ENCODE measurements at regions not wholly inside any gene's neighbourhood (a gene's known extent, or its start where the extent isn't known, plus 50 kb on each side); places are given as distances from the start of the nearest gene placed in this dataset.
"Not testable (repeated sequence)": the region's sequence is repeated elsewhere in the genome, so short reads cannot be mapped to it uniquely, and the experiment has no call there.

DNA sequence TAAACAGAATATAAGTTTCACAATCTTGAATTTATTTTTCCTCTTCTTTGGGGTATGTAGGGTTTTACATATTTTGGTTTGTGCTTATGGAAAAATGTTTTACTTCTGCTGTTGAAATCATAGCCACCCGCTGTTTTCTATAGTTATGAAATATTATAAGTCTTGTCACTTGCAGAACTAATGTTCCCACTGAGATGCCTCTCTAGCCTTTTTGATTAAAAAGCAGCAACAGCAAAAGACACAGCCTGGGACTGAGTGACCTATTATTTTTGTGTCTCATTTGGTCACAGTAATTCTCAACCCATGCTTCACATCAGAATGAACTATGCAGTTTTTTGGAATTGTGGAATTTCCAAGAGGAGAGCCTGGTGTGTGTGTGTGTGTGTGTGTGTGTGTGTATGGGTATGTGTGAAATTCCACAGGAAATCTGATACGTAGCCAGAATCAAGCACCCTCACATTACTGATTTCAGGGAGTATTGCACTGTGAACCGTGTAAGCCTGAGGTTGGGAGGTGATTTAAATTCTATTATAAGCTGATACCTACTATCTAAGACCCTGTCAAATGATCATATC lies 55.7 kb upstream of the FRMD6 start:
- no peaks in the 10 kb centered on the region for H3K36me3 ChIP-seq (replicated peaks in 1 of 2)
- no peaks in the 10 kb centered on the region for H3K9me3 ChIP-seq (replicated peaks in 1 of 3)
- H3K4me3 ChIP-seq, result no peak overlapping the region
- H3K27me3 ChIP-seq, result no peaks in the 10 kb centered on the region
- no peak overlapping the region for H3K27ac ChIP-seq
- DNase-seq, result no peak
- peaks cover 3 to 21% of the 10 kb centered on the region in 2 donors for H3K4me1 ChIP-seq (replicated peaks in 1 of 2)
- WGBS, 4 donors, result 76 to 92% (median 88%) methylated on average over 3 of the region's 3 CpGs
- intact Hi-C loops (cut with DNase I), result no loop called here
- TF ChIP-seq, protein P1, sequence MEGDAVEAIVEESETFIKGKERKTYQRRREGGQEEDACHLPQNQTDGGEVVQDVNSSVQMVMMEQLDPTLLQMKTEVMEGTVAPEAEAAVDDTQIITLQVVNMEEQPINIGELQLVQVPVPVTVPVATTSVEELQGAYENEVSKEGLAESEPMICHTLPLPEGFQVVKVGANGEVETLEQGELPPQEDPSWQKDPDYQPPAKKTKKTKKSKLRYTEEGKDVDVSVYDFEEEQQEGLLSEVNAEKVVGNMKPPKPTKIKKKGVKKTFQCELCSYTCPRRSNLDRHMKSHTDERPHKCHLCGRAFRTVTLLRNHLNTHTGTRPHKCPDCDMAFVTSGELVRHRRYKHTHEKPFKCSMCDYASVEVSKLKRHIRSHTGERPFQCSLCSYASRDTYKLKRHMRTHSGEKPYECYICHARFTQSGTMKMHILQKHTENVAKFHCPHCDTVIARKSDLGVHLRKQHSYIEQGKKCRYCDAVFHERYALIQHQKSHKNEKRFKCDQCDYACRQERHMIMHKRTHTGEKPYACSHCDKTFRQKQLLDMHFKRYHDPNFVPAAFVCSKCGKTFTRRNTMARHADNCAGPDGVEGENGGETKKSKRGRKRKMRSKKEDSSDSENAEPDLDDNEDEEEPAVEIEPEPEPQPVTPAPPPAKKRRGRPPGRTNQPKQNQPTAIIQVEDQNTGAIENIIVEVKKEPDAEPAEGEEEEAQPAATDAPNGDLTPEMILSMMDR (IDR thresholded peaks at IDR 0.05), result no peak
- no peak for TF ChIP-seq POLR2A (IDR thresholded peaks at IDR 0.05)

DNA sequence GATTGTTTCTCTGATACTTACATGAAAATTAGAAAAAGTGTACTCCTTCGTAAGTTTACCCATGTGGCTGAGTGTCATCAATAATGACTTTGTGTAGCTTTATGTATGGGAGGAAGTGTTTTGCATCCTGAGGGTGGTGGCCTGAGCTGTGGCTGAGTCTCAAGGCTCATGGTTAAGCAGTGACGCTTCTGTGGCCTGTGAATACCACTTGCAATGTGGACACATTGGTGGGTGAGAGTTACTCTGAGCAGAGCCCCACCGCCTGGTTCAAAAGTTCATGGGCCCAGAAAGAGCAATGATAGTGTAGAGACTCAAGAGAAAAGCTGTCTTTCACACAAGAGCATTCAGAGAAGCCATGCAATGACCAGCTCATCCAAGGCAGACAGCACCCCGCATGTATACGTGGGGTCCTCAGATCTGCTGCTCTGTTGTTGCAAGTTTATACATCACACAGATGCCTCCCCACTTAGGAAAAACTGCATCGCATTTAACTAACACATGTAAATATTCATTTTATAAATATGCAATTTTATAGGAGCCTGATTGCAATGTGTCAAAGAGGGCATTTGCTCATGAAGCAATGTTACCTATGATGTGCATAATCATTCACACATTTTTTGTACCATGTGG lies 55.1 kb upstream of the FRMD6 start:
- Histone ChIP-seq H3K4me3 (no peak overlapping the region), H3K27me3 (no peaks in the 10 kb centered on the region), H3K36me3 (replicated peaks in 1 of 2) (no peaks in the 10 kb centered on the region), H3K9me3 (replicated peaks in 1 of 3) (no peaks in the 10 kb centered on the region), H3K4me1 (replicated peaks in 1 of 2) (peaks cover 10 to 28% of the 10 kb centered on the region in 2 donors), H3K27ac (no peak overlapping the region)
- TF ChIP-seq, protein P1 (IDR thresholded peaks at IDR 0.05), result no peak
- no peak for TF ChIP-seq POLR2A (IDR thresholded peaks at IDR 0.05)
- intact Hi-C loops (cut with DNase I), result no loop called here
- 92 to 99% (median 95%) methylated on average over 6 of the region's 6 CpGs for WGBS, 4 donors
- no peak for DNase-seq

DNA sequence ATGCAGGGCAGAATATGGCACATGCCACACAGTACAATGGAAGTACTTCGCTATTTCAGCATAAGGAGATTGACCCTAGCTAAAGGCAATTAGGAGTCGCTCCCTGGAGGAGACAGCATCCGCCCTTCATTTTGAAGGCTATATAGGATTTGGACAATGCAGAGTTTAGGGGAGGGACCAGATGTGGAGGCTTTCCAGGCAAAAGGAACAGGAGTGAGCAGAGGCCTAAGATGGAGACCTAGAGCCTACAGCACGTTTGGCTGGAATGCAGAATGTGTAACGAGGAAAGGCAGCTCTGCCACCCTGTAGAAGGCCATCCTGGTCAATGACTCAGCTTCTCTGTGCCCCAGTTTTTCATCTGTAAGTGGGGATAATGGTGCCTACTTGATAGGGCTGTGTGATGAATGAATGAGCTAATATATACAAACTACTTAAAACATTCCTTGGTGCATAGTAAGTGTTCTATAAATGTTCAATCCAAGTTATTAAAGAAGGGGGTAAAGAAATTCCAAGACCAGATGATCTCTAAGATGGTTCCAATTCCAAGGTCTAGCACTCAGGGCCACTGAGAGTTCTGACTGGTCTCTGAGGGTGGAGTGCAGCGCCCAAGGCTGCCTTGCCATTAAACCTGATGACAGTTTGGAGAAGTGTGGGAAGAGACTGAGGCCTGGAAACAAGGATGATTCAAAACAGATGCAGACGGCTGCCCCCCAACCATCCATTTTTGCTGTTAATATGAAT lies 54.3 kb upstream of the FRMD6 start:
- H3K4me1 ChIP-seq (replicated peaks in 1 of 2), result peaks cover 15 to 30% of the 10 kb centered on the region in 2 donors
- H3K4me3 ChIP-seq, result no peak overlapping the region
- TF ChIP-seq, protein P1 (IDR thresholded peaks at IDR 0.05), result no peak
- TF ChIP-seq POLR2A (IDR thresholded peaks at IDR 0.05), result no peak
- no peaks in the 10 kb centered on the region for H3K9me3 ChIP-seq (replicated peaks in 1 of 3)
- no peak for DNase-seq
- no peaks in the 10 kb centered on the region for H3K36me3 ChIP-seq (replicated peaks in 1 of 2)
- H3K27me3 ChIP-seq, result no peaks in the 10 kb centered on the region
- intact Hi-C loops (cut with DNase I), result no loop called here
- H3K27ac ChIP-seq, result no peak overlapping the region
- 84 to 90% (median 87%) methylated on average over 7 of the region's 7 CpGs for WGBS, 4 donors

DNA sequence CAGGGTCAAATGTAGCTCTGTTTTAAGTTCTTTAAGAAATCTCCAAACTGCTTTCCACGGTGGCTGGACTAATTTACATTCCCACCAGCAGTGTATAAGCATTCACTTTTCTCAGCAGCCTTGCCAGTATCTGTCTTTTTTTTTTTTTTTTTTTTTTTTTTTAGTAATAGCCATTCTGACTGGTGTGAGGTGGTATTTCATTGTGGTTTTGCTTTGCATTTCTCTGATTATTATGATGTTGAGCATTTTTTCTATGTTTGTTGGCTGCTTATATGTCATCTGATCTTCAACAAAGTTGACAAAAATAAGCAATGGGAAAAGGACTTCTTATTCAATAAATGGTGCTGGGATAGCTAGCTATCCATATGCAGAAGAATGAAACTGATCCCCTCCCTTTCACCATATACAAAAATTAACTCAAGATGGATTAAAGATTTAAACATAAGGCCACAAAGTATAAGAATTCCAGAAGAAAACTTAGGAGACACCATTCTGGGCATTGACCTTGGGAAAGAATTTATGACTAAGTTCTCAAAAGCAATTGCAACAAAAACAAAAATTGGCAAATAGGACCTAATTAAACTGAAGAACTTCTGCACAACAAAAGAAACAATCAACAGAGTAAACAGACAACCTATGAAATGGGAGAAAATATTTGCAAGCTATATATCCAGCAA lies 52.6 kb upstream of the FRMD6 start:
- H3K36me3 ChIP-seq (replicated peaks in 1 of 2); H3K9me3 ChIP-seq (replicated peaks in 1 of 3); DNase-seq; H3K27ac ChIP-seq; H3K4me3 ChIP-seq; H3K27me3 ChIP-seq; intact Hi-C loops (cut with DNase I): not testable (repeated sequence)
- WGBS, 4 donors, result 72 to 88% (median 78%) methylated on average over 1 of the region's 1 CpG
- H3K4me1 ChIP-seq (replicated peaks in 1 of 2), result peaks cover 15 to 30% of the 10 kb centered on the region in 2 donors

All from adrenal gland (tissue), 9 donors.